NCI-H1092 (cell line): ENCODE measurements at regions not wholly inside any gene's neighbourhood (a gene's known extent, or its start where the extent isn't known, plus 50 kb on each side); places are given as distances from the start of the nearest gene placed in this dataset.

Experiments used
- DNase-seq: peaks from one replicate; lab custom pipeline; 2025; lab: John Stamatoyannopoulos, UW

- no peak for DNase-seq
These were observed 52.0 kb downstream of the LRATD1 start for GRCh38 chr2:14684516-14684915.

- DNase-seq: no peak
These were observed 58.4 kb downstream of the LRATD1 start for GRCh38 chr2:14690926-14691325.

GRCh38 chr2:14693874-14694273, 61.4 kb downstream of the LRATD1 start:
- no peak for DNase-seq

- DNase-seq: no peak
These were observed 68.2 kb downstream of the LRATD1 start for GRCh38 chr2:14700753-14701152.

GRCh38 chr2:14702258-14702657, 69.7 kb downstream of the LRATD1 start:
- DNase-seq: no peak

GRCh38 chr2:14706201-14706600, 73.7 kb downstream of the LRATD1 start:
- no peak for DNase-seq

- DNase-seq: no peak
These were observed 79.6 kb downstream of the LRATD1 start for GRCh38 chr2:14712111-14712510.

GRCh38 chr2:14713248-14713647, 80.7 kb downstream of the LRATD1 start:
- DNase-seq: no peak

- no peak for DNase-seq
These were observed 83.1 kb downstream of the LRATD1 start for GRCh38 chr2:14715600-14715999.

GRCh38 chr2:14716319-14716718, 83.8 kb downstream of the LRATD1 start:
- DNase-seq: no peak

- no peak for DNase-seq
These were observed 84.6 kb downstream of the LRATD1 start for GRCh38 chr2:14717131-14717530.

- no peak for DNase-seq
These were observed 87.8 kb downstream of the LRATD1 start for GRCh38 chr2:14720319-14720718.

- no peak for DNase-seq
These were observed 88.2 kb downstream of the LRATD1 start for GRCh38 chr2:14720739-14721138.

GRCh38 chr2:14722904-14723570, 90.5 kb downstream of the LRATD1 start:
- DNase-seq: no peak

GRCh38 chr2:14723684-14724083, 91.2 kb downstream of the LRATD1 start:
- DNase-seq: no peak

- DNase-seq: no peak
These were observed 103.2 kb downstream of the LRATD1 start for GRCh38 chr2:14735696-14736095.

- no peak for DNase-seq
These were observed 104.7 kb downstream of the LRATD1 start for GRCh38 chr2:14737201-14737600.

GRCh38 chr2:14743861-14744260, 111.3 kb downstream of the LRATD1 start:
- DNase-seq: no peak

- no peak for DNase-seq
These were observed 113.0 kb downstream of the LRATD1 start for GRCh38 chr2:14745288-14746076.

- no peak for DNase-seq
These were observed 113.6 kb downstream of the LRATD1 start for GRCh38 chr2:14746133-14746532.

GRCh38 chr2:14747447-14747846, 114.9 kb downstream of the LRATD1 start:
- DNase-seq: no peak

- no peak for DNase-seq
These were observed 117.4 kb downstream of the LRATD1 start for GRCh38 chr2:14749884-14750283.

- no peak for DNase-seq
These were observed 117.9 kb downstream of the LRATD1 start for GRCh38 chr2:14750433-14750832.

GRCh38 chr2:14751581-14751980, 119.1 kb downstream of the LRATD1 start:
- DNase-seq: no peak
